ENCODE measurements at regions not wholly inside any gene's neighbourhood (a gene's known extent, or its start where the extent isn't known, plus 50 kb on each side); places are given as distances from the start of the nearest gene placed in this dataset.
"Not testable (repeated sequence)": the region's sequence is repeated elsewhere in the genome, so short reads cannot be mapped to it uniquely, and the experiment has no call there.

DNA sequence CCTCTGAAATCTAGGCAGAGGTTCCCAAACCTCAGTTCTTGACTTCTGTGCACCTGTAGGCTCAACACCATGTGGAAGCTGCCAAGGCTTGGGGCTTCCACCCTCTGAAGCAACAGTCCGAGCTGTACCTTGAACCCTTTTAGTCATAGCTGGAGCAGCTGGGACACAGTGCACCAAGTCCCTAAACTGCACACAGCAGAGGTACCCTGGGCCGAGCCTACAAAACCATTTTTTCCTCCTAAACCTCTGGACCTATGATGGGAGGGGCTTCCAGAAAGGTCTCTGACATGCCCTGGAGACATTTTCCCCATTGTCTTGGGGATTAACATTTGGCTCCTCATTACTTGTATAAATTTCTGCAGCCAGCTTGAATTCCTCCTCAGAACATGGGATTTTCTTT is 168.8 kb downstream of the TLE3 start:
- TF ChIP-seq, protein P1, sequence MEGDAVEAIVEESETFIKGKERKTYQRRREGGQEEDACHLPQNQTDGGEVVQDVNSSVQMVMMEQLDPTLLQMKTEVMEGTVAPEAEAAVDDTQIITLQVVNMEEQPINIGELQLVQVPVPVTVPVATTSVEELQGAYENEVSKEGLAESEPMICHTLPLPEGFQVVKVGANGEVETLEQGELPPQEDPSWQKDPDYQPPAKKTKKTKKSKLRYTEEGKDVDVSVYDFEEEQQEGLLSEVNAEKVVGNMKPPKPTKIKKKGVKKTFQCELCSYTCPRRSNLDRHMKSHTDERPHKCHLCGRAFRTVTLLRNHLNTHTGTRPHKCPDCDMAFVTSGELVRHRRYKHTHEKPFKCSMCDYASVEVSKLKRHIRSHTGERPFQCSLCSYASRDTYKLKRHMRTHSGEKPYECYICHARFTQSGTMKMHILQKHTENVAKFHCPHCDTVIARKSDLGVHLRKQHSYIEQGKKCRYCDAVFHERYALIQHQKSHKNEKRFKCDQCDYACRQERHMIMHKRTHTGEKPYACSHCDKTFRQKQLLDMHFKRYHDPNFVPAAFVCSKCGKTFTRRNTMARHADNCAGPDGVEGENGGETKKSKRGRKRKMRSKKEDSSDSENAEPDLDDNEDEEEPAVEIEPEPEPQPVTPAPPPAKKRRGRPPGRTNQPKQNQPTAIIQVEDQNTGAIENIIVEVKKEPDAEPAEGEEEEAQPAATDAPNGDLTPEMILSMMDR (IDR thresholded peaks at IDR 0.05; ENCODE audit: low read depth, low read length, poor library complexity, severe bottlenecking) = not testable (repeated sequence)
- not testable (repeated sequence) for TF ChIP-seq EZH2phosphoT487 (IDR thresholded peaks at IDR 0.05; ENCODE audit: borderline replicate concordance, low read length)

All from DOHH2 (cell line).